ENCODE measurements at regions not wholly inside any gene's neighbourhood (a gene's known extent, or its start where the extent isn't known, plus 50 kb on each side); places are given as distances from the start of the nearest gene placed in this dataset.

- H3K27me3 Mint-ChIP-seq (ENCODE audit: low read depth, poor library complexity), result no peaks in the 10 kb centered on the region
- DNase-seq, result peak; percentile 6
- peak overlapping the region; percentile 98 for H3K27ac Mint-ChIP-seq
- peaks cover 10% of the 10 kb centered on the region for H3K9me3 Mint-ChIP-seq
- H3K4me1 Mint-ChIP-seq, result peaks cover 26% of the 10 kb centered on the region
- TF ChIP-seq CTCF (IDR thresholded peaks at IDR 0.05), result no peak
- peaks cover 6% of the 10 kb centered on the region for H3K36me3 Mint-ChIP-seq (ENCODE audit: low read depth)
- H3K4me3 Mint-ChIP-seq, result no peak overlapping the region
Observed at GRCh38 chr3:90015688-90016356, 908.4 kb downstream of the EPHA3 start.

- no peak for DNase-seq
- no peak for TF ChIP-seq CTCF (IDR thresholded peaks at IDR 0.05)
- no peak overlapping the region for H3K4me3 Mint-ChIP-seq
- H3K27me3 Mint-ChIP-seq (ENCODE audit: low read depth, poor library complexity), result no peaks in the 10 kb centered on the region
- peak overlapping the region; percentile 98 for H3K27ac Mint-ChIP-seq
- peaks cover 6% of the 10 kb centered on the region for H3K36me3 Mint-ChIP-seq (ENCODE audit: low read depth)
- peaks cover 20% of the 10 kb centered on the region for H3K4me1 Mint-ChIP-seq
- H3K9me3 Mint-ChIP-seq, result peaks cover 10% of the 10 kb centered on the region
Observed at GRCh38 chr3:90016555-90016954, 909.1 kb downstream of the EPHA3 start.

DNA sequence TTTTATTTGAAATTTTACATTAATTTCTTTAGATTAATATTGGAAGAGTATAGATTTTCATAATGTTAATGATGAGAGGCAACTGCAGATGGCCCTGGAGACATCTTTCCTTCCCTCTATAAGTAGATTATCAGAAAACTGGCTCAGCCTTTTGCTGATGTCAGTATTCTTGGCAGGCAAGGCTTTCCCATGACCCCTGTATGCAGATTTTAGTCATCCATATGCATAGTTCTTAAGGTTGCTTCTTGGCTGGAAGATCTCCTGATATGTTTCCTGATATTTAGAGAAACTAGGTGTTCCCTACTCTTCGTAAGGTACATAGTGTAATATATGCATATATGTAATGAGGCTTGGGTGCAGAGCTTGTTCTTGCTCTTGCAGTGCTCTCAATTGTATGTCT, 911.4 kb downstream of the EPHA3 start:
- no peaks in the 10 kb centered on the region for H3K27me3 Mint-ChIP-seq (ENCODE audit: low read depth, poor library complexity)
- H3K36me3 Mint-ChIP-seq (ENCODE audit: low read depth), result no peaks in the 10 kb centered on the region
- peaks cover 22% of the 10 kb centered on the region for H3K4me1 Mint-ChIP-seq
- no peak overlapping the region for H3K27ac Mint-ChIP-seq
- no peak for DNase-seq
- H3K9me3 Mint-ChIP-seq, result peaks cover 10% of the 10 kb centered on the region
- no peak for TF ChIP-seq CTCF (IDR thresholded peaks at IDR 0.05)
- H3K4me3 Mint-ChIP-seq, result no peak overlapping the region

DNA sequence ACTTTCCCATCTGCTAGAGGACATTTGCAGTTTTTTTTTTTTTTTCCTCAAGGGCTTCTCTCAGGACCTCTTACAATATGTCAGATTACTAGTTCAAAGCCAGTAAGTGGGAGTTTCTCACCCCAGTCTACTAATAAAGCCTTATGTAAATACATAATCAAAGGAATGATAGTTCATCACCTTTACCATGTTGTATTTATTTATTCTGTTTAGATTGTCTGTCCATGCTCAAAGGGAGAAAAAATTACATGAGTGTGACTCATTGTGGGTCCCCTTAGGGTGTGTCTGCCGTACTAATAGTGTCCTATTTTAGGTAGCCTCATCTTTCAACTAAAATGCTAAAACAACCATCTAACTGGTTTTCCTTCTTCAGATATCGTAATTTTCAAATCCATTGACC, 917.6 kb downstream of the EPHA3 start:
- no peaks in the 10 kb centered on the region for H3K27me3 Mint-ChIP-seq (ENCODE audit: low read depth, poor library complexity)
- peaks cover 26% of the 10 kb centered on the region for H3K9me3 Mint-ChIP-seq
- H3K27ac Mint-ChIP-seq, result no peak overlapping the region
- peaks cover 8% of the 10 kb centered on the region for H3K36me3 Mint-ChIP-seq (ENCODE audit: low read depth)
- DNase-seq, result no peak
- no peak for TF ChIP-seq CTCF (IDR thresholded peaks at IDR 0.05)
- H3K4me1 Mint-ChIP-seq, result peaks cover 26% of the 10 kb centered on the region
- no peak overlapping the region for H3K4me3 Mint-ChIP-seq

DNA sequence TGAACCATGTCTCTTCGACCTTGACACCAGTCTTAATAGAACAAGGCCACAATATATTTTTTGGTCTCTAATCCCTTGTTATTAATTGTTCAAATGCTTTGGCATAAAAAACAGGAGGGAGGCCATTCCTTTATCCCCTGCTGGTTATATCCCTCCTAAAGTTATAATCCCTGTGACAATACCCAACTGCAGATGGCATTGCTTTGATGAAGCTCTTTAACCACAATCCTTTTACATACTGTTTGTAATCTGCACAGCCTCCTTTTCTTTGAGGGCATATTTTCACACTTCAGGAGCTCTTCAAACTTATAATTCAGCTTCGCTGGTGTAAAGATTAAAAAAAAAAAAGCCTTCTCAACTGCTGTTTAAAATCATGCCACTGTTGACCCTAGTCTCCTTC, 919.0 kb downstream of the EPHA3 start:
- Mint-ChIP-seq H3K9me3 (peaks cover 23% of the 10 kb centered on the region), H3K4me3 (no peak overlapping the region), H3K27ac (peak overlapping the region; percentile 53), H3K36me3 (ENCODE audit: low read depth) (peaks cover 8% of the 10 kb centered on the region), H3K27me3 (ENCODE audit: low read depth, poor library complexity) (no peaks in the 10 kb centered on the region), H3K4me1 (peaks cover 31% of the 10 kb centered on the region)
- DNase-seq, result no peak
- no peak for TF ChIP-seq CTCF (IDR thresholded peaks at IDR 0.05)

DNA sequence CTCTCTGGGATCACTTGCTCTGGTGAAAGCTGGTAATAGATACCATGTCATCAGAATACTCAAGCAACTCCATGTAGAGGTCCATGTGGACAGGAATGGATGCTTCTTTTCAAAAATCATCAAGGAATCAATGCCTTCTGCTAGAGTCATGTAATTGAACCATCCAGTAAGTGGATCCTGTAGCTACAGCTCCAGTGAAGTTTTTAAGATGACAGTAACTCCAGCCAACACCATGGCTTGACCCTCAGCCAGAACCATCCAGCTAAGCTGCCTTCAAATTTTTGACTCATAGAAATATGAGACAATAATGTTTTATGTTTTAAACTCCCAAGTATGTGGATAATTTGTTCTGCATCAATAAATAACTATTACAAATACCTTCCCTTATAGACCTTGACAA, 923.7 kb downstream of the EPHA3 start:
- TF ChIP-seq CTCF (IDR thresholded peaks at IDR 0.05), result no peak
- Mint-ChIP-seq H3K4me1 (peaks cover 49% of the 10 kb centered on the region), H3K36me3 (ENCODE audit: low read depth) (peaks cover 8% of the 10 kb centered on the region), H3K27ac (no peak overlapping the region), H3K27me3 (ENCODE audit: low read depth, poor library complexity) (no peaks in the 10 kb centered on the region), H3K9me3 (peaks cover 22% of the 10 kb centered on the region), H3K4me3 (no peak overlapping the region)
- no peak for DNase-seq

All from nephron progenitor cell (in vitro differentiated cells).